Effector memory CD4-positive, alpha-beta T cell (primary cell): ENCODE measurements at regions not wholly inside any gene's neighbourhood (a gene's known extent, or its start where the extent isn't known, plus 50 kb on each side); places are given as distances from the start of the nearest gene placed in this dataset.

ENCODE experiments used
- DNase-seq, 3 donors: peaks; one replicate each; pipeline ENCODE4 v3.0.0-alpha.2; 2020
- H3K27ac ChIP-seq: 2 replicates; pipeline ENCODE4 v1.7.0; 2013; ENCODE audit warnings: mild to moderate bottlenecking, low read length, moderate library complexity; ENCODE audit not compliant: insufficient read depth, poor library complexity, severe bottlenecking
- H3K27me3 ChIP-seq: replicated peaks from 2 replicates; pipeline ENCODE4 v1.7.0; 2013; ENCODE audit warnings: mild to moderate bottlenecking, low read length; ENCODE audit not compliant: insufficient read depth, control insufficient read depth, poor library complexity, severe bottlenecking
- H3K36me3 ChIP-seq: 2 replicates; pipeline ENCODE4 v1.7.0; 2013; ENCODE audit warnings: mild to moderate bottlenecking, low read length, moderate library complexity; ENCODE audit not compliant: control insufficient read depth, insufficient read depth
- H3K4me1 ChIP-seq: 2 replicates; pipeline ENCODE4 v1.7.0; 2013; ENCODE audit warnings: low read length, mild to moderate bottlenecking; ENCODE audit not compliant: control insufficient read depth, insufficient read depth, poor library complexity, severe bottlenecking
- H3K4me3 ChIP-seq: 2 replicates; pipeline ENCODE4 v1.7.0; 2013; ENCODE audit warnings: low read length, low read depth, mild to moderate bottlenecking; ENCODE audit not compliant: insufficient read depth, poor library complexity, severe bottlenecking
- H3K9me3 ChIP-seq: 2 replicates; pipeline ENCODE4 v1.7.0; 2013; ENCODE audit warnings: mild to moderate bottlenecking, low read length, moderate library complexity; ENCODE audit not compliant: control insufficient read depth

- no peak overlapping the region for H3K4me3 ChIP-seq
- H3K4me1 ChIP-seq, result no peaks in the 10 kb centered on the region
- DNase-seq, result no peak
- no peaks in the 10 kb centered on the region for H3K9me3 ChIP-seq
- H3K27me3 ChIP-seq, result no peaks in the 10 kb centered on the region
- H3K36me3 ChIP-seq, result no peaks in the 10 kb centered on the region
- no peak overlapping the region for H3K27ac ChIP-seq
These were observed 483.2 kb downstream of the TLR4 start for GRCh38 chr9:118187408-118187807.

GRCh38 chr9:118189615-118190014, 485.4 kb downstream of the TLR4 start:
- H3K4me3 ChIP-seq, result no peak overlapping the region
- no peak overlapping the region for H3K27ac ChIP-seq
- no peaks in the 10 kb centered on the region for H3K9me3 ChIP-seq
- H3K27me3 ChIP-seq, result no peaks in the 10 kb centered on the region
- no peaks in the 10 kb centered on the region for H3K36me3 ChIP-seq
- H3K4me1 ChIP-seq, result no peaks in the 10 kb centered on the region
- no peak for DNase-seq

DNA sequence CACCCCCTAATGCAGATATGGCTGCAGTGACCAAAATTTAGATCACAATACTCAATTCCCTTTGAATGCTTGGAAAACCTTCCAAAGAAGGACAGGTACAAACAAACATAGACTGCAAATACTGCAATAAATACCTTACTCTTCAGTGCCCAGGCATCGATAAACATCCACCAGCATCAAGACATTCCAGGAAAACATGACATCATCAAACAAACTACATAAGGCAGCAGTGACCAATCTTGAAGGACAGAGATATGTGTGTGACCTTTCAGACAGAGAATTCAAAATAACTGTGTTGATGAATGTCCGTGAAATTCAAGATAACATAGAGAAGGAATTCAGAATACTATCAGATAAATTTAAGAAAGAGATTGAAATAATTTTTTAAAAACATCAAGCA, 488.6 kb downstream of the TLR4 start:
- DNase-seq, result no peak
- Histone ChIP-seq H3K4me3 (no peak overlapping the region), H3K27ac (no peak overlapping the region), H3K36me3 (no peaks in the 10 kb centered on the region), H3K9me3 (no peaks in the 10 kb centered on the region), H3K27me3 (no peaks in the 10 kb centered on the region), H3K4me1 (no peaks in the 10 kb centered on the region)

DNA sequence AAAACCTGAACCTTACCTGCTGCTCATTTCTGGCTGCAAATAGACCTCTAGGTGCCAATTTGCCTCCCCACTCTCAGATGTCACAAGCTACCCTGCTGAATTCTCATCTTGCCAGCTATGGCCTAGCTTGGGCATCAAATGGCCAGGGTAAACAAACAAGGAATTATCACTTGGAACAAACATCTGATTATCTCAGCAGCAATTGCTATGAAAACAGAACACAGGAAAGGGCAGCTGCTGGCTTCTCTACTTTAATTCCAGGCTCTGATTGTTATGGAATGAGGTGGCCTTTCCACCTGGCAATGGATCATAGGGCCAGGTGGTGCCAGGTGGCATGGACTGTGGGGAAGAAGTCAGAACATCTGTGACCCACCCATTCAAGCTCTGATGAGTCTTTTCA, 505.1 kb downstream of the TLR4 start:
- H3K4me1 ChIP-seq, result no peaks in the 10 kb centered on the region
- no peaks in the 10 kb centered on the region for H3K27me3 ChIP-seq
- no peak for DNase-seq
- H3K27ac ChIP-seq, result no peak overlapping the region
- H3K4me3 ChIP-seq, result no peak overlapping the region
- H3K36me3 ChIP-seq, result no peaks in the 10 kb centered on the region
- no peaks in the 10 kb centered on the region for H3K9me3 ChIP-seq

- H3K27me3 ChIP-seq, result no peaks in the 10 kb centered on the region
- H3K4me3 ChIP-seq, result no peak overlapping the region
- no peak for DNase-seq
- no peaks in the 10 kb centered on the region for H3K9me3 ChIP-seq
- H3K27ac ChIP-seq, result no peak overlapping the region
- H3K36me3 ChIP-seq, result no peaks in the 10 kb centered on the region
- no peaks in the 10 kb centered on the region for H3K4me1 ChIP-seq
These were observed 511.3 kb downstream of the TLR4 start for GRCh38 chr9:118215549-118215948.

DNA sequence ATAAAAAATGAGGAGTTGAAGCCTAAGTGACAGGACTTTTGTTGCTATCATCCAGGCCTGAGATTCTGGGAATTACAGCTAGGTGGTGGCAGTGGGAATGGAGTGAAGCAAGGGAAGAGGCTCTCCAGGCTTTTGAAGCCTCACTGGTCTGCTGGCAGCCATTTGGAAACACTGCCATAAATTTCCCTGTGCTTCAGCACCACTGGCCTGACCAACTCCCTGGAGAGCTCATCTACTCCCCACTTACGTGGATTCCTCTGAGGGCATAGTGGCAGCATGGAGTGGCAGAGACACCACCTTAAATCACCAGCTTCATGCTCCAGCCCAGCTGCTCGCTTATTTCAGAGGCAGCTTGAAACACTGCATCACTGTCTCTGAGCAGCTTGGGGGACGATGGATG, 518.2 kb downstream of the TLR4 start:
- H3K4me3 ChIP-seq, result no peak overlapping the region
- no peak overlapping the region for H3K27ac ChIP-seq
- H3K36me3 ChIP-seq, result no peaks in the 10 kb centered on the region
- no peaks in the 10 kb centered on the region for H3K4me1 ChIP-seq
- H3K27me3 ChIP-seq, result no peaks in the 10 kb centered on the region
- no peak for DNase-seq
- H3K9me3 ChIP-seq, result no peaks in the 10 kb centered on the region

DNA sequence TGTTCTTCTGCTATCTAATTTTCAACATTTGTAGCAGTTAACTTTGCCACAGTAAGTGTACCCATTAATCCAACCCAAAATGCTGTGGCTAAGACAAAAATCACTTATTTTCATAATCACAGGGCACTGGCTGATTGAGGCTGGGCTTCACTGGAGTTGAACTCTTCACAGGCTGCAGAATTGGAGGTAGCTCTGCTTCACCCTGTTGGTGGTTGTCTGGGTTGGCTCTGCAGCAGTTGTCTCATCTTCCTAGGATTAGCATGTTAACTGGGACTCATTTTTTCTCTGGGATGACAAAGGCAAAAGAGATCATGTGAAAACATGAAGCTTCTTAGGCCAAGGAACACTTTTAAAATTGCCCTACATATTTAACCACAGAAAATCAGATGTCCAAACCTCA, 518.9 kb downstream of the TLR4 start:
- no peaks in the 10 kb centered on the region for H3K27me3 ChIP-seq
- H3K36me3 ChIP-seq, result no peaks in the 10 kb centered on the region
- H3K27ac ChIP-seq, result no peak overlapping the region
- H3K9me3 ChIP-seq, result no peaks in the 10 kb centered on the region
- no peak overlapping the region for H3K4me3 ChIP-seq
- DNase-seq, result no peak
- no peaks in the 10 kb centered on the region for H3K4me1 ChIP-seq

- no peak overlapping the region for H3K27ac ChIP-seq
- H3K4me1 ChIP-seq, result no peaks in the 10 kb centered on the region
- no peak overlapping the region for H3K4me3 ChIP-seq
- no peaks in the 10 kb centered on the region for H3K36me3 ChIP-seq
- DNase-seq, result no peak
- H3K27me3 ChIP-seq, result no peaks in the 10 kb centered on the region
- no peaks in the 10 kb centered on the region for H3K9me3 ChIP-seq
These were observed 526.1 kb downstream of the TLR4 start for GRCh38 chr9:118230329-118230728.

- no peak for DNase-seq
- Histone ChIP-seq H3K27ac (no peak overlapping the region), H3K4me1 (no peaks in the 10 kb centered on the region), H3K27me3 (no peaks in the 10 kb centered on the region), H3K9me3 (no peaks in the 10 kb centered on the region), H3K4me3 (no peak overlapping the region), H3K36me3 (no peaks in the 10 kb centered on the region)
These were observed 532.4 kb downstream of the TLR4 start for GRCh38 chr9:118236625-118237024.

DNA sequence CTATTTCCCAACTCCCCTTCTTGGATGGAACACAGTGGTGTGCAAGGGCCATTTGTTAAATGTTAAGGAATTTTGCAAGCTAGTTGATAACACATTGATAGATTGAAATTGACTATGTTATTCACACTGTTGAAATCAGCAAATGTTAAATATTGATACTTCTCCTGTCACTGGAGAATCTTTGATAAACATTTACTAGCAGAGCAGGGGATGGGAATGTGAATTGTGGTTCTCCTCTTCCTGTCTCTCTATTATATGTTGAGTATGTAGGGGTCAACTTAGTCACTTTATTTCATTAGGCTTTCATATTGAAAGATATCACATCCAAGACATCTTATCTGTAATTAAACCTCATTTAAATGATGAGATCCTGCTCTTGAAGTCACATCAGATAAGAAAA, 533.9 kb downstream of the TLR4 start:
- Histone ChIP-seq H3K9me3 (no peaks in the 10 kb centered on the region), H3K4me3 (no peak overlapping the region), H3K27ac (no peak overlapping the region), H3K36me3 (no peaks in the 10 kb centered on the region), H3K4me1 (no peaks in the 10 kb centered on the region), H3K27me3 (no peaks in the 10 kb centered on the region)
- DNase-seq, result no peak

DNA sequence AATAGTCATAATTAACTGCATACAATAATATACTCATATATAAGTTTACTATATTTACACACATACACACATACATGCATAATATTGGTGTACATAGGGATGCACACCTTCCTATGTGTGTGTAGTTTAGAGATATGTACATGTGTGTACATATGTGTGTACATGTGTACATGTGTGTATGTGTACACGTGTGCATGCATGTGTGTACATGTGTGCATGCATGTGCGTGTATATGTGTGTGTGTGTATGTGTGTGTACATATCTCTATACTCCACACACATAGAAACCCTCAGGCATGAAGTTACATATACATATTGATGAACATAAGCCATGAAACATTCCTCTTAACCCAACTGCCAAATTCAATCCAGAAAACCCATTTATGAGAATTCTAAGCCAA, 547.8 kb downstream of the TLR4 start:
- no peaks in the 10 kb centered on the region for H3K9me3 ChIP-seq
- no peaks in the 10 kb centered on the region for H3K4me1 ChIP-seq
- no peaks in the 10 kb centered on the region for H3K27me3 ChIP-seq
- no peak overlapping the region for H3K4me3 ChIP-seq
- no peak for DNase-seq
- no peak overlapping the region for H3K27ac ChIP-seq
- H3K36me3 ChIP-seq, result no peaks in the 10 kb centered on the region
